ENCODE measurements at regions not wholly inside any gene's neighbourhood (a gene's known extent, or its start where the extent isn't known, plus 50 kb on each side); places are given as distances from the start of the nearest gene placed in this dataset.

DNA sequence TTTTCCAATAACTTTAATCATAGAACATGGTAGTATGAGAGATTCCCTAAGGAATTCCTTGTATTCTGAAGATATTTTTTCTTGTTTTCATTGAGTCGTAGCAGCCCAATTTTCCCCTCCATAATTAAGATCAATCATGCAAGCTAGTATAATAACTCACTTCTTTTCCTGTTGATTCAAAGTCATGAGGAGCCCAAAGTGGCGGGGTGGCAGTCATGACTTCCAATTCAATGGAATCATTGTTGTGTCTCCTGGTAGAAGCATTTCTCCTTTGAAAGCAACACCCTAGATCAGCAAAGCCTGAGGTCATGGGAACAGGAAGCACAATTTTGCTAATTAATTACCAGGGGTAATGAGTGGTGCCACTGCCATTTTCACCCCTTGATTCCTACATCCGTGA is 77.6 kb upstream of the MAGI2 start:
- H3K36me3 ChIP-seq (ENCODE audit: control insufficient read depth, low read length) = no peaks in the 10 kb centered on the region
- H3K27me3 ChIP-seq (ENCODE audit: control insufficient read depth, low read length) = no peaks in the 10 kb centered on the region
- no peaks in the 10 kb centered on the region for H4K20me1 ChIP-seq (ENCODE audit: control insufficient read depth, insufficient read depth, low read depth, low read length)
- H3K4me1 ChIP-seq (ENCODE audit: control insufficient read depth, low read length) = no peaks in the 10 kb centered on the region
- no peaks in the 10 kb centered on the region for H3K9me2 ChIP-seq (replicated peaks; ENCODE audit: control insufficient read depth, low read length)
- H3K9me3 ChIP-seq (ENCODE audit: control insufficient read depth, insufficient read depth, low read length) = no peaks in the 10 kb centered on the region
- TF ChIP-seq CTCF (IDR thresholded peaks at IDR 0.05; ENCODE audit: low read depth, low read length, poor library complexity, severe bottlenecking) (no peak), EZH2phosphoT487 (IDR thresholded peaks at IDR 0.05; ENCODE audit: borderline replicate concordance, low read length) (no peak)
- no peak overlapping the region for H3K4me2 ChIP-seq (ENCODE audit: low read length)
- no peak overlapping the region for H3K27ac ChIP-seq (ENCODE audit: low read depth, low read length)
- no peaks in the 10 kb centered on the region for H3F3A ChIP-seq (ENCODE audit: control insufficient read depth, insufficient read depth)
- no peaks in the 10 kb centered on the region for H3K79me2 ChIP-seq (ENCODE audit: control insufficient read depth, low read length)
- H3K4me3 ChIP-seq (ENCODE audit: low read length) = no peak overlapping the region

- no peaks in the 10 kb centered on the region for H3K9me2 ChIP-seq (replicated peaks; ENCODE audit: control insufficient read depth, low read length)
These were observed 76.4 kb upstream of the MAGI2 start for GRCh38 chr7:79529881-79530235.

DNA sequence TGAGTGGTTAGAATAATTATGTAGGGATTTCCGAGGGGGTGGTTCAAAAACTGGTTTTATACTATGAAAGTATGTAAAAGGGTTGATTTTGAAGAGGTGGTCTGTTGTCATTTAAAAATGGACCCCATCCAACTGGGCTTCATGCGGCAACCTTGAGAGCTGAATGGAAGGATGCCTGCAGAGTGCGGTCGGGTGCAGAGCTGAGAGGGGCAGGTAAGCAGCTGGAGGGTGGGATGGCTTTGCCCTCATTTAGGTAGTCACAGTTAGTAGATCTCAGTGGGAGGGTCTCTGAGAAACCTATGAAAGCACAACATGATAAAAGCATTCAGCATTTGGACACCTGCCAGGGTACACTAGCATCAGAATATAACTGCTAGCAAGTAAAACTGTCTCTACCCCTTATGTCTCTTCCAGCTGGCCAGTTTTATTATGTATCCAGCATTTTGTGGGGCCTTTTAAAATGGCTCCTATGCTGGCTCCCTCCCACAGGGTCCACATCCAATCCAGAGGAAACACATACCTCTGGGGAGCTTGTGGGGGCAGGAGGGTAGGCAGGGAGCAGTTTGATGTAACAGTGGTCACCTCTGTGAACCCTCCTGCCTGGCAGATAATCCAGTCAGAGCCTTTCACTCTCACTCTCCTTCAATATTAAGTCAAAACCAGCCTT is 75.9 kb upstream of the MAGI2 start:
- no peaks in the 10 kb centered on the region for H3K79me2 ChIP-seq (ENCODE audit: control insufficient read depth, low read length)
- H3K36me3 ChIP-seq (ENCODE audit: control insufficient read depth, low read length) = no peaks in the 10 kb centered on the region
- H3K27ac ChIP-seq (ENCODE audit: low read depth, low read length) = no peak overlapping the region

More at GRCh38 chr7:79529881-79530235, 76.4 kb upstream of the MAGI2 start:
- Histone ChIP-seq H3K4me1 (ENCODE audit: control insufficient read depth, low read length) (no peaks in the 10 kb centered on the region), H3K9me3 (ENCODE audit: control insufficient read depth, insufficient read depth, low read length) (no peaks in the 10 kb centered on the region), H3F3A (ENCODE audit: control insufficient read depth, insufficient read depth) (no peaks in the 10 kb centered on the region), H3K27ac (ENCODE audit: low read depth, low read length) (no peak overlapping the region), H3K79me2 (ENCODE audit: control insufficient read depth, low read length) (no peaks in the 10 kb centered on the region), H3K27me3 (ENCODE audit: control insufficient read depth, low read length) (no peaks in the 10 kb centered on the region), H3K4me3 (ENCODE audit: low read length) (no peak overlapping the region), H4K20me1 (ENCODE audit: control insufficient read depth, insufficient read depth, low read depth, low read length) (no peaks in the 10 kb centered on the region), H3K4me2 (ENCODE audit: low read length) (no peak overlapping the region), H3K36me3 (ENCODE audit: control insufficient read depth, low read length) (no peaks in the 10 kb centered on the region)
- TF ChIP-seq CTCF (IDR thresholded peaks at IDR 0.05; ENCODE audit: low read depth, low read length, poor library complexity, severe bottlenecking) = no peak
- TF ChIP-seq EZH2phosphoT487 (IDR thresholded peaks at IDR 0.05; ENCODE audit: borderline replicate concordance, low read length) = no peak

More for the DNA sequence above, 75.9 kb upstream of the MAGI2 start:
- no peaks in the 10 kb centered on the region for H4K20me1 ChIP-seq (ENCODE audit: control insufficient read depth, insufficient read depth, low read depth, low read length)
- no peaks in the 10 kb centered on the region for H3F3A ChIP-seq (ENCODE audit: control insufficient read depth, insufficient read depth)
- H3K27me3 ChIP-seq (ENCODE audit: control insufficient read depth, low read length) = no peaks in the 10 kb centered on the region
- H3K4me3 ChIP-seq (ENCODE audit: low read length) = no peak overlapping the region
- no peaks in the 10 kb centered on the region for H3K9me2 ChIP-seq (replicated peaks; ENCODE audit: control insufficient read depth, low read length)
- no peak overlapping the region for H3K4me2 ChIP-seq (ENCODE audit: low read length)
- H3K9me3 ChIP-seq (ENCODE audit: control insufficient read depth, insufficient read depth, low read length) = no peaks in the 10 kb centered on the region
- no peaks in the 10 kb centered on the region for H3K4me1 ChIP-seq (ENCODE audit: control insufficient read depth, low read length)
- no peak for TF ChIP-seq CTCF (IDR thresholded peaks at IDR 0.05; ENCODE audit: low read depth, low read length, poor library complexity, severe bottlenecking)
- no peak for TF ChIP-seq EZH2phosphoT487 (IDR thresholded peaks at IDR 0.05; ENCODE audit: borderline replicate concordance, low read length)
